ENCODE measurements at regions not wholly inside any gene's neighbourhood (a gene's known extent, or its start where the extent isn't known, plus 50 kb on each side); places are given as distances from the start of the nearest gene placed in this dataset.

DNA sequence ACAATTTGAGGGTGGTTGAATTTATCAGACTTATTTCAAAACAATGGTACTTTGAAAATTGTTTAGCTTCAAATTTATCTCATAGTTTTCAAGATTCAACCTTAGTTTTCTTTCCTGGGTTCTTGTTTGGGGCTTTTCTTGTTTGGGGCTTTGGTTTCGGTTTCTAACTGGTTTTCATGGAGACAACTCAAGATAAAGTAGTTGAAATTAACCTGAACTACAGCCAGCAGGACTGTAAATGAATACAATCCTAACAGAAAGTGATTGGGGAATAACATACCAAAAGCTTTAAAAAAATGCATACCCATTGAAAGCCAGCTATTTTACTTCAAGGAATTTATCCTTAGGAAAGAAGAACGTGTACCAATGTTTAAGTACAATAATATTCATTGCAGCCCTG, 133.5 kb upstream of the SLC14A2 start:
- TF ChIP-seq CTCF (CRISPR knock-in tag; IDR thresholded peaks at IDR 0.05) = no peak
- no peak for TF ChIP-seq TCF7 (IDR thresholded peaks at IDR 0.05; ENCODE audit: low read depth)
- no peak for TF ChIP-seq CBX5 (CRISPR knock-in tag; IDR thresholded peaks at IDR 0.05; ENCODE audit: borderline replicate concordance)
- TF ChIP-seq ZNF292 (CRISPR knock-in tag; IDR thresholded peaks at IDR 0.05; ENCODE audit: borderline replicate concordance, low read depth) = no peak
- no peak for TF ChIP-seq ZNF792 (CRISPR knock-in tag; IDR thresholded peaks at IDR 0.05)
- no peak for TF ChIP-seq HOXA9 (CRISPR knock-in tag; IDR thresholded peaks at IDR 0.05; ENCODE audit: borderline replicate concordance)
- TF ChIP-seq ZBTB44 (CRISPR knock-in tag; IDR thresholded peaks at IDR 0.05) = no peak
- no peak for TF ChIP-seq SP1 (IDR thresholded peaks at IDR 0.05)
- no peak for TF ChIP-seq SP1 (CRISPR knock-in tag; IDR thresholded peaks at IDR 0.05)
- TF ChIP-seq ZNF343 (CRISPR knock-in tag; IDR thresholded peaks at IDR 0.05) = no peak
- TF ChIP-seq, protein P1, sequence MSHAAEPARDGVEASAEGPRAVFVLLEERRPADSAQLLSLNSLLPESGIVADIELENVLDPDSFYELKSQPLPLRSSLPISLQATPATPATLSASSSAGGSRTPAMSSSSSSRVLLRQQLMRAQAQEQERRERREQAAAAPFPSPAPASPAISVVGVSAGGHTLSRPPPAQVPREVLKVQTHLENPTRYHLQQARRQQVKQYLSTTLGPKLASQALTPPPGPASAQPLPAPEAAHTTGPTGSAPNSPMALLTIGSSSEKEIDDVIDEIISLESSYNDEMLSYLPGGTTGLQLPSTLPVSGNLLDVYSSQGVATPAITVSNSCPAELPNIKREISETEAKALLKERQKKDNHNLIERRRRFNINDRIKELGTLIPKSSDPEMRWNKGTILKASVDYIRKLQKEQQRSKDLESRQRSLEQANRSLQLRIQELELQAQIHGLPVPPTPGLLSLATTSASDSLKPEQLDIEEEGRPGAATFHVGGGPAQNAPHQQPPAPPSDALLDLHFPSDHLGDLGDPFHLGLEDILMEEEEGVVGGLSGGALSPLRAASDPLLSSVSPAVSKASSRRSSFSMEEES (CRISPR knock-in tag; IDR thresholded peaks at IDR 0.05) = no peak
